GM21576 (cell line): ENCODE measurements at regions not wholly inside any gene's neighbourhood (a gene's known extent, or its start where the extent isn't known, plus 50 kb on each side); places are given as distances from the start of the nearest gene placed in this dataset.
"Not testable (repeated sequence)": the region's sequence is repeated elsewhere in the genome, so short reads cannot be mapped to it uniquely, and the experiment has no call there.

Experiments used
- ATAC-seq: cut with Tn5 transposase; IDR thresholded peaks from one replicate; pipeline ENCODE4 v1.9.1; 2021; ENCODE audit warnings: mild to moderate bottlenecking, moderate library complexity; ENCODE audit not compliant: unreplicated experiment

GRCh38 chr7:97234494-97234893 lies 117.0 kb downstream of the SDHAF3 start:
- not testable (repeated sequence) for ATAC-seq

GRCh38 chr7:97246317-97246716 lies 128.8 kb downstream of the SDHAF3 start:
- no peak for ATAC-seq

- ATAC-seq = not testable (repeated sequence)
These were observed 140.7 kb downstream of the SDHAF3 start for GRCh38 chr7:97258187-97258586.

- no peak for ATAC-seq
These were observed 152.2 kb downstream of the SDHAF3 start for GRCh38 chr7:97269741-97270140.

GRCh38 chr7:97270280-97270679 lies 152.8 kb downstream of the SDHAF3 start:
- no peak for ATAC-seq

- ATAC-seq = no peak
These were observed 154.1 kb downstream of the SDHAF3 start for GRCh38 chr7:97271619-97272018.

GRCh38 chr7:97272237-97272975 lies 154.9 kb downstream of the SDHAF3 start:
- peak; percentile 94 for ATAC-seq

GRCh38 chr7:97275475-97275874 lies 158.0 kb downstream of the SDHAF3 start:
- ATAC-seq = no peak

GRCh38 chr7:97280950-97281349 lies 163.5 kb downstream of the SDHAF3 start:
- ATAC-seq = no peak

- no peak for ATAC-seq
These were observed 167.8 kb downstream of the SDHAF3 start for GRCh38 chr7:97285348-97285747.

GRCh38 chr7:97293031-97293430 lies 175.5 kb downstream of the SDHAF3 start:
- no peak for ATAC-seq

GRCh38 chr7:97298561-97298960 lies 181.1 kb downstream of the SDHAF3 start:
- no peak for ATAC-seq

GRCh38 chr7:97305589-97305988 lies 188.1 kb downstream of the SDHAF3 start:
- ATAC-seq = no peak

GRCh38 chr7:97307521-97308108 lies 190.1 kb downstream of the SDHAF3 start:
- ATAC-seq = no peak

GRCh38 chr7:97313900-97314299 lies 196.4 kb downstream of the SDHAF3 start:
- ATAC-seq = no peak

GRCh38 chr7:97317575-97317974 lies 200.1 kb downstream of the SDHAF3 start:
- no peak for ATAC-seq

GRCh38 chr7:97329871-97330270 lies 212.4 kb downstream of the SDHAF3 start:
- not testable (repeated sequence) for ATAC-seq

GRCh38 chr7:97337849-97338248 lies 220.4 kb downstream of the SDHAF3 start:
- no peak for ATAC-seq

GRCh38 chr7:97342512-97342911 lies 225.0 kb downstream of the SDHAF3 start:
- no peak for ATAC-seq

- ATAC-seq = no peak
These were observed 228.9 kb downstream of the SDHAF3 start for GRCh38 chr7:97346349-97346748.

GRCh38 chr7:97351488-97351887 lies 234.0 kb downstream of the SDHAF3 start:
- ATAC-seq = no peak

- ATAC-seq = no peak
These were observed 240.0 kb downstream of the SDHAF3 start for GRCh38 chr7:97357459-97357858.

GRCh38 chr7:97372882-97373281 lies 255.4 kb downstream of the SDHAF3 start:
- no peak for ATAC-seq
